Mammary epithelial cell (primary cell): ENCODE measurements at regions not wholly inside any gene's neighbourhood (a gene's known extent, or its start where the extent isn't known, plus 50 kb on each side); places are given as distances from the start of the nearest gene placed in this dataset.

ENCODE experiments used
- EZH2 ChIP-seq: IDR thresholded peaks from 2 replicates; pipeline ENCODE4 v1.6.1; 2012; ENCODE audit warnings: low read length, inconsistent platforms, borderline replicate concordance
- TF ChIP-seq, protein P1 (sequence below), 2 donors: IDR thresholded peaks in 1 of 2; conservative IDR thresholded peaks in 1 of 2; 2 replicates each; pipeline ENCODE4 v1.5.1; 2011 to 2012; ENCODE audit warnings: inconsistent platforms in 2 of 2, low read length in 2 of 2, mild to moderate bottlenecking in 2 of 2, control low read depth in 1 of 2, low read depth in 1 of 2; ENCODE audit not compliant: insufficient read depth in 1 of 2; ENCODE audit errors: extremely low read depth in 1 of 2

DNA sequence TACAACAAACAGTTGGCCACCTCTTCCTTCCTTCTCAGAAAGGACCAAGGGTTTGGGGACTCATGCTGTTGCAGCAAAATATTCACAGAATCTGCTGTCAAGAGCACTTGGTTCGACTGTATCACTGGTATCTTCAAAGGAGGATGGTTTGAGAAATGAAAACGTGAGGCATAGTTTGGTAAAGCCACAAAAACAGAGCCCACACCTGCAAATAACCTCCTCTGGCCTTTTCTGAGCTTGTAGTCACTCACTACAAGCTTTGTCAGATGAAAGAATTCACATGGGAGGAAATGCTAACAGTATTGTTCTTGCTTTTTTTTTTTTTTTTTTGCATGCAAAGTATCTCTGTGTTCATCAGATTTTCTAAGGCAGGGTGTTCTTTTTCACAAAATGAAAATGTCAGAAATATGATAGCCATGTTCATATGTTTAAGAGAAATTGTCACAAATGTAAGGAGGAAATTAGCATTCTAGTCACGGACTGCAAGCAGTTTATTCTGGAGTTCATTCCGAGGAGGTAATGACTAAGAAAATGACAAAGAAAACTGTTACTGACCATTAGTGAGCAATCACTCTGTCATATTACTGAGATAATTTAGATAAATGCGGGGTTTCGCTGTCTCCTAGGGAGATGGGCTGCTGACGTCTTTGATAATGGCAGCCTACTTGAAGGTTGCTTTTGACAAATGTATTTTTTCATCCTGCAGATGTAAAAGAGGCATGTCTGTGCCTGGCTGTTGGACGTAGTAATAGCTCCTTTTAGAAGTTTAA is 117.8 kb upstream of the MYO3A start:
- TF ChIP-seq, protein P1, sequence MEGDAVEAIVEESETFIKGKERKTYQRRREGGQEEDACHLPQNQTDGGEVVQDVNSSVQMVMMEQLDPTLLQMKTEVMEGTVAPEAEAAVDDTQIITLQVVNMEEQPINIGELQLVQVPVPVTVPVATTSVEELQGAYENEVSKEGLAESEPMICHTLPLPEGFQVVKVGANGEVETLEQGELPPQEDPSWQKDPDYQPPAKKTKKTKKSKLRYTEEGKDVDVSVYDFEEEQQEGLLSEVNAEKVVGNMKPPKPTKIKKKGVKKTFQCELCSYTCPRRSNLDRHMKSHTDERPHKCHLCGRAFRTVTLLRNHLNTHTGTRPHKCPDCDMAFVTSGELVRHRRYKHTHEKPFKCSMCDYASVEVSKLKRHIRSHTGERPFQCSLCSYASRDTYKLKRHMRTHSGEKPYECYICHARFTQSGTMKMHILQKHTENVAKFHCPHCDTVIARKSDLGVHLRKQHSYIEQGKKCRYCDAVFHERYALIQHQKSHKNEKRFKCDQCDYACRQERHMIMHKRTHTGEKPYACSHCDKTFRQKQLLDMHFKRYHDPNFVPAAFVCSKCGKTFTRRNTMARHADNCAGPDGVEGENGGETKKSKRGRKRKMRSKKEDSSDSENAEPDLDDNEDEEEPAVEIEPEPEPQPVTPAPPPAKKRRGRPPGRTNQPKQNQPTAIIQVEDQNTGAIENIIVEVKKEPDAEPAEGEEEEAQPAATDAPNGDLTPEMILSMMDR (conservative IDR thresholded peaks at IDR 0.05 in 1 of 2, IDR thresholded peaks at IDR 0.05 in 1 of 2; ENCODE audit: extremely low read depth in 1 of 2, insufficient read depth in 1 of 2, low read depth in 1 of 2, low read length in 2 of 2), result no peak
- TF ChIP-seq EZH2, result no peak
